SK-N-SH (cell line): ENCODE measurements at regions not wholly inside any gene's neighbourhood (a gene's known extent, or its start where the extent isn't known, plus 50 kb on each side); places are given as distances from the start of the nearest gene placed in this dataset.

Source experiments
- CTCF ChIA-PET: fragments of 300-600, 350-600 bp; formaldehyde crosslinking; extraction: SDS; loops from one replicate; lab custom pipeline; 2021; lab: Yijun Ruan, JAX
- POLR2A ChIA-PET: fragments of 350-600 bp; sonication (Branson Sonifier 250); formaldehyde crosslinking; extraction: SDS; loops from one replicate; lab custom pipeline; 2020; ENCODE audit warnings: antibody characterized with exemption, inconsistent platforms; lab: Yijun Ruan, JAX
- DNase-seq: peaks from one replicate; pipeline ENCODE4 v3.0.0; 2012
- H2AFZ ChIP-seq: fragments of 200-600 bp; sonication (generic); 2 replicates; pipeline ENCODE4 v1.8.1; 2016; ENCODE audit warnings: antibody characterized with exemption, mild to moderate bottlenecking, low read depth
- H3F3A ChIP-seq: fragments of 200-600 bp; sonication (generic); replicated peaks from 2 replicates; pipeline ENCODE3; 2016; ENCODE audit warnings: antibody characterized with exemption, mild to moderate bottlenecking; ENCODE audit not compliant: insufficient read depth
- H3K27ac ChIP-seq, 2 experiments: fragments of 200-500 bp in 1 of 2; fragments of 200-600 bp in 1 of 2; sonication (Bioruptor generic) in 1 of 2; sonication (generic), shearing (Covaris generic) in 1 of 2; 2 replicates each; pipeline versions ENCODE4 v1.5.1 to v1.6.1; 2014 to 2016; ENCODE audit warnings: low read depth in 2 of 2, inconsistent platforms in 1 of 2, low read length in 1 of 2, mild to moderate bottlenecking in 1 of 2, mixed read lengths in 1 of 2
- H3K27me3 ChIP-seq: fragments of 200-600 bp; sonication (generic), shearing (Covaris generic); 2 replicates; pipeline ENCODE4 v1.6.1; 2016; ENCODE audit warnings: mixed run types; ENCODE audit not compliant: insufficient read depth
- H3K36me3 ChIP-seq, 2 experiments: fragments of 200-500 bp in 1 of 2; fragments of 200-600 bp in 1 of 2; sonication (Bioruptor generic) in 1 of 2; sonication (generic) in 1 of 2; replicated peaks in 1 of 2; 2 replicates each; pipeline versions ENCODE3 to v1.5.1; 2014 to 2016; ENCODE audit warnings: low read length in 1 of 2, mild to moderate bottlenecking in 1 of 2; ENCODE audit not compliant: insufficient read depth in 2 of 2, control insufficient read depth in 1 of 2
- H3K4me1 ChIP-seq, 2 experiments: fragments of 200-500 bp in 1 of 2; fragments of 200-600 bp in 1 of 2; sonication (Bioruptor generic) in 1 of 2; sonication (generic), shearing (Covaris generic) in 1 of 2; 2 replicates each; pipeline versions ENCODE4 v1.5.1 to v1.6.1; 2014 to 2016; ENCODE audit warnings: low read depth in 1 of 2, low read length in 1 of 2, mixed run types in 1 of 2; ENCODE audit not compliant: insufficient read depth in 2 of 2, control insufficient read depth in 1 of 2
- H3K4me2 ChIP-seq: fragments of 200-600 bp; sonication (generic), shearing (Covaris generic); 2 replicates; pipeline ENCODE4 v1.6.1; 2017; ENCODE audit warnings: mixed run types
- H3K4me3 ChIP-seq, 2 experiments: fragments of 200-500 bp in 1 of 2; fragments of 200-600 bp in 1 of 2; sonication (Bioruptor generic) in 1 of 2; sonication (generic), shearing (Covaris generic) in 1 of 2; 2 replicates each; pipeline versions ENCODE4 v1.5.1 to v1.8.1; 2014 to 2016; ENCODE audit warnings: low read depth in 2 of 2, inconsistent platforms in 1 of 2, low read length in 1 of 2, mild to moderate bottlenecking in 1 of 2, mixed read lengths in 1 of 2, moderate library complexity in 1 of 2
- H3K79me2 ChIP-seq: fragments of 200-600 bp; sonication (generic); 2 replicates; pipeline ENCODE4 v1.8.1; 2017; ENCODE audit warnings: mild to moderate bottlenecking; ENCODE audit not compliant: insufficient read depth
- H3K9ac ChIP-seq: fragments of 200-600 bp; sonication (generic); 2 replicates; pipeline ENCODE4 v1.6.1; 2017; ENCODE audit warnings: mixed run types
- H3K9me2 ChIP-seq: fragments of 200-600 bp; sonication (generic); 2 replicates; pipeline ENCODE4 v1.6.1; 2017; ENCODE audit warnings: mixed run types
- H3K9me3 ChIP-seq: fragments of 200-600 bp; sonication (generic); 2 replicates; pipeline ENCODE4 v1.6.1; 2017; ENCODE audit warnings: mixed run types, mild to moderate bottlenecking, moderate library complexity
- H4K20me1 ChIP-seq: fragments of 200-600 bp; sonication (generic); 2 replicates; pipeline ENCODE4 v1.6.1; 2017; ENCODE audit warnings: mild to moderate bottlenecking, mixed run types; ENCODE audit not compliant: insufficient read depth
- CTCF ChIP-seq: fragments of 200-600 bp; sonication (generic); IDR thresholded peaks from 2 replicates; pipeline ENCODE4 v1.6.1; 2017; ENCODE audit warnings: antibody characterized with exemption, mild to moderate bottlenecking, moderate library complexity
- ELF1 ChIP-seq: IDR thresholded peaks from 2 replicates; pipeline ENCODE4 v1.4.0; 2012
- EZH2phosphoT487 ChIP-seq: fragments of 200-600 bp; sonication (generic); IDR thresholded peaks from 2 replicates; pipeline ENCODE4 v1.6.1; 2017; ENCODE audit warnings: low read depth, mixed run types, mild to moderate bottlenecking, antibody characterized with exemption, moderate library complexity, borderline replicate concordance
- GABPA ChIP-seq: IDR thresholded peaks from 2 replicates; pipeline ENCODE4 v1.4.0; 2012; ENCODE audit warnings: low read depth, mild to moderate bottlenecking
- IRF3 ChIP-seq: fragments of 150-350 bp; IDR thresholded peaks from 2 replicates; pipeline ENCODE4 v1.6.1; 2016; ENCODE audit warnings: mild to moderate bottlenecking, low read depth, low read length
- MEF2A ChIP-seq: IDR thresholded peaks from 2 replicates; pipeline ENCODE4 v1.4.0; 2012; ENCODE audit warnings: low read depth, borderline replicate concordance
- POLR2AphosphoS5 ChIP-seq: IDR thresholded peaks from 2 replicates; pipeline ENCODE4 v1.6.1; 2012; ENCODE audit warnings: low read depth, low read length
- RAD21 ChIP-seq: IDR thresholded peaks from 2 replicates; pipeline ENCODE4 v1.6.1; 2012; ENCODE audit warnings: mild to moderate bottlenecking, low read length
- REST ChIP-seq: IDR thresholded peaks from 2 replicates; pipeline ENCODE4 v1.6.1; 2012; ENCODE audit warnings: mild to moderate bottlenecking, low read depth, low read length, moderate library complexity
- TEAD4 ChIP-seq: IDR thresholded peaks from 2 replicates; pipeline ENCODE4 v1.4.0; 2012; ENCODE audit warnings: mild to moderate bottlenecking, borderline replicate concordance; ENCODE audit not compliant: insufficient read depth
- USF1 ChIP-seq: IDR thresholded peaks from 2 replicates; pipeline ENCODE4 v1.4.0; 2012; ENCODE audit warnings: low read depth, borderline replicate concordance
- WGBS: methylation state at CpG from one replicate; pipeline ENCODE4 v1.1.6; 2017; ENCODE audit warnings: low lambda C conversion rate; 5-methylcytosine and 5-hydroxymethylcytosine counted together

GRCh38 chr6:28600245-28600644, 74.6 kb downstream of the GPX5 start:
- WGBS, result 84% methylated on average over 7 of the region's 7 CpGs
- H3K79me2 ChIP-seq, result no peaks in the 10 kb centered on the region

More at GRCh38 chr6:28600245-28600644, 74.6 kb downstream of the GPX5 start:
- H3K9me3 ChIP-seq, result no peaks in the 10 kb centered on the region
- H3K27me3 ChIP-seq, result no peaks in the 10 kb centered on the region
- POLR2A ChIA-PET, result no interaction called here
- DNase-seq, result no peak
- H3F3A ChIP-seq, result no peaks in the 10 kb centered on the region
- CTCF ChIA-PET, result interaction anchor here (1.3 kb wide), 1 partner anchor 84 kb away, joined by 3 read pairs; no protein-coding TSS in a partner anchor
- no peak overlapping the region for H2AFZ ChIP-seq
- no peaks in the 10 kb centered on the region for H4K20me1 ChIP-seq
- no peak overlapping the region for H3K9ac ChIP-seq
- no peaks in the 10 kb centered on the region for H3K9me2 ChIP-seq
- H3K27ac ChIP-seq, result no peak overlapping the region
- no peak for TF ChIP-seq USF1
- TF ChIP-seq REST, result no peak
- no peak for TF ChIP-seq RAD21
- no peak for TF ChIP-seq TEAD4
- no peak for TF ChIP-seq CTCF
- TF ChIP-seq POLR2AphosphoS5, result no peak
- no peak for TF ChIP-seq MEF2A
- TF ChIP-seq ELF1, result no peak
- TF ChIP-seq GABPA, result no peak
- no peak for TF ChIP-seq IRF3
- no peak for TF ChIP-seq EZH2phosphoT487
- TF ChIP-seq, all 33 proteins: peak for 0
- H3K36me3 ChIP-seq, result no peaks in the 10 kb centered on the region
- no peak overlapping the region for H3K4me3 ChIP-seq
- no peak overlapping the region for H3K4me2 ChIP-seq
- no peaks in the 10 kb centered on the region for H3K4me1 ChIP-seq
